WTC11 (cell line): ENCODE measurements at regions not wholly inside any gene's neighbourhood (a gene's known extent, or its start where the extent isn't known, plus 50 kb on each side); places are given as distances from the start of the nearest gene placed in this dataset.

Source experiments
- ATAC-seq: fragments of 200-7000 bp; cut with Tn5 transposase; 2 replicates; pipeline ENCODE4 v1.10.0; 2021; ENCODE audit warnings: mild to moderate bottlenecking, moderate library complexity
- CTCF ChIA-PET: fragments of 300-600 bp; sonication (Branson Sonifier 250); formaldehyde crosslinking; loops from one replicate; lab custom pipeline; 2021; ENCODE audit warnings: antibody characterized with exemption; lab: Charles Lee
- POLR2A ChIA-PET: fragments of 350-600 bp; sonication (Branson Sonifier 250); formaldehyde crosslinking; loops from one replicate; lab custom pipeline; 2021; ENCODE audit warnings: antibody characterized with exemption; lab: Charles Lee
- DNase-seq: peaks from one replicate; pipeline ENCODE4 v3.0.0; 2021; ENCODE audit warnings: low spot score
- H3K27ac Mint-ChIP-seq: 2 replicates; pipeline ENCODE4 v1.8.0; 2021; ENCODE audit warnings: mixed read lengths
- H3K27me3 Mint-ChIP-seq: 2 replicates; pipeline ENCODE4 v1.8.0; 2021; ENCODE audit warnings: low read depth, mild to moderate bottlenecking, moderate library complexity, mixed read lengths
- H3K36me3 Mint-ChIP-seq: 2 replicates; pipeline ENCODE4 v1.8.0; 2021; ENCODE audit warnings: mixed read lengths
- H3K4me1 Mint-ChIP-seq: 2 replicates; pipeline ENCODE4 v1.8.0; 2022; ENCODE audit warnings: mixed read lengths
- H3K4me3 Mint-ChIP-seq: 2 replicates; pipeline ENCODE4 v1.8.0; 2021; ENCODE audit warnings: mild to moderate bottlenecking, moderate library complexity, mixed read lengths
- H3K9me3 Mint-ChIP-seq: 2 replicates; pipeline ENCODE4 v1.8.0; 2021; ENCODE audit warnings: mixed read lengths
- AR ChIP-seq: fragments of 250-450 bp; sonication (Bioruptor Pico); IDR thresholded peaks from 2 replicates; pipeline ENCODE4 v1.9.0; 2021; ENCODE audit warnings: mild to moderate bottlenecking
- ATF2 ChIP-seq: sonication (generic); formaldehyde crosslinking; IDR thresholded peaks from 2 replicates; pipeline ENCODE4 v1.8.1; 2022; ENCODE audit warnings: low read depth, missing genetic modification reagents, borderline replicate concordance
- ATF3 ChIP-seq: sonication (generic); formaldehyde crosslinking; conservative IDR thresholded peaks from 2 replicates; pipeline ENCODE4 v1.8.1; 2022; ENCODE audit warnings: mild to moderate bottlenecking, missing genetic modification reagents
- CREB1 ChIP-seq: sonication (generic); formaldehyde crosslinking; IDR thresholded peaks from 2 replicates; pipeline ENCODE4 v1.8.0; 2023; ENCODE audit warnings: mild to moderate bottlenecking, missing genetic modification reagents
- ESRRA ChIP-seq: sonication (generic); formaldehyde crosslinking; IDR thresholded peaks from 2 replicates; pipeline ENCODE4 v1.8.1; 2022; ENCODE audit warnings: mild to moderate bottlenecking, missing genetic modification reagents, borderline replicate concordance
- IRF1 ChIP-seq: sonication (generic); formaldehyde crosslinking; IDR thresholded peaks from 2 replicates; pipeline ENCODE4 v1.8.0; 2023; ENCODE audit warnings: missing genetic modification reagents
- MAX ChIP-seq: sonication (generic); formaldehyde crosslinking; IDR thresholded peaks from 2 replicates; pipeline ENCODE4 v1.8.0; 2022; ENCODE audit warnings: mild to moderate bottlenecking, missing genetic modification reagents
- MLX ChIP-seq: sonication (generic); formaldehyde crosslinking; IDR thresholded peaks from 2 replicates; pipeline ENCODE4 v1.8.1; 2023; ENCODE audit warnings: mild to moderate bottlenecking, missing genetic modification reagents, moderate library complexity
- NFATC4 ChIP-seq: fragments of 250-450 bp; sonication (Bioruptor Pico); IDR thresholded peaks from 2 replicates; pipeline ENCODE4 v1.9.0; 2021; ENCODE audit warnings: mild to moderate bottlenecking
- NFYB ChIP-seq: sonication (generic); formaldehyde crosslinking; conservative IDR thresholded peaks from 2 replicates; pipeline ENCODE4 v1.8.0; 2022; ENCODE audit warnings: low read depth, missing genetic modification reagents
- NR3C1 ChIP-seq: sonication (generic); formaldehyde crosslinking; conservative IDR thresholded peaks from 2 replicates; pipeline ENCODE4 v1.8.1; 2023; ENCODE audit warnings: low read depth, mild to moderate bottlenecking, missing genetic modification reagents
- PRRX2 ChIP-seq: fragments of 250-450 bp; sonication (Bioruptor Pico); IDR thresholded peaks from 2 replicates; pipeline ENCODE4 v1.8.0; 2021; ENCODE audit warnings: mild to moderate bottlenecking
- RELA ChIP-seq: sonication (generic); formaldehyde crosslinking; IDR thresholded peaks from 2 replicates; pipeline ENCODE4 v1.8.1; 2022; ENCODE audit warnings: missing genetic modification reagents, mild to moderate bottlenecking, borderline replicate concordance
- SMAD3 ChIP-seq: sonication (generic); formaldehyde crosslinking; IDR thresholded peaks from 2 replicates; pipeline ENCODE4 v1.8.0; 2022; ENCODE audit warnings: missing genetic modification reagents, mild to moderate bottlenecking, borderline replicate concordance
- ZNF232 ChIP-seq: sonication (generic); formaldehyde crosslinking; IDR thresholded peaks from 2 replicates; pipeline ENCODE4 v1.8.0; 2022; ENCODE audit warnings: mild to moderate bottlenecking, missing genetic modification reagents
- ZNF416 ChIP-seq: fragments of 250-450 bp; sonication (Bioruptor Pico); IDR thresholded peaks from 2 replicates; pipeline ENCODE4 v1.9.0; 2021; ENCODE audit warnings: mild to moderate bottlenecking, inconsistent platforms
- ZNF425 ChIP-seq: fragments of 250-450 bp; sonication (Bioruptor Pico); conservative IDR thresholded peaks from 2 replicates; pipeline ENCODE4 v1.9.0; 2021; ENCODE audit warnings: mild to moderate bottlenecking
- ZNF671 ChIP-seq: fragments of 250-450 bp; sonication (Bioruptor Pico); IDR thresholded peaks from 2 replicates; pipeline ENCODE4 v1.8.0; 2021; ENCODE audit warnings: mild to moderate bottlenecking
- ZSCAN18 ChIP-seq: fragments of 250-450 bp; sonication (Bioruptor Pico); IDR thresholded peaks from 2 replicates; pipeline ENCODE4 v2.1.2; 2022; ENCODE audit warnings: mild to moderate bottlenecking, moderate library complexity

GRCh38 chr6:134546962-134547645 is 229.2 kb upstream of the SGK1 start:
- Mint-ChIP-seq H3K27ac (no peak overlapping the region), H3K27me3 (no peaks in the 10 kb centered on the region), H3K36me3 (no peaks in the 10 kb centered on the region), H3K9me3 (peaks cover 4% of the 10 kb centered on the region; the same call in 1 of the 2 replicates), H3K4me1 (peaks cover 19% of the 10 kb centered on the region), H3K4me3 (no peak overlapping the region)
- TF ChIP-seq ZNF425 (CRISPR knock-in tag): no peak
- TF ChIP-seq CREB1: no peak
- TF ChIP-seq NFYB (CRISPR knock-in tag): no peak
- TF ChIP-seq ATF2 (CRISPR knock-in tag): no peak
- TF ChIP-seq MLX (CRISPR knock-in tag): no peak
- TF ChIP-seq IRF1 (CRISPR knock-in tag): no peak
- TF ChIP-seq ESRRA: no peak
- TF ChIP-seq ZNF232 (CRISPR knock-in tag): no peak
- TF ChIP-seq NR3C1 (CRISPR knock-in tag): no peak
- no peak for TF ChIP-seq ATF3 (CRISPR knock-in tag)
- no peak for TF ChIP-seq ZNF416 (CRISPR knock-in tag)
- no peak for TF ChIP-seq ZSCAN18 (CRISPR knock-in tag)
- no peak for TF ChIP-seq PRRX2 (CRISPR knock-in tag)
- TF ChIP-seq RELA (CRISPR knock-in tag): no peak
- TF ChIP-seq SMAD3 (CRISPR knock-in tag): no peak
- TF ChIP-seq MAX: no peak
- TF ChIP-seq ZNF671 (CRISPR knock-in tag): no peak
- TF ChIP-seq NFATC4: no peak
- no peak for TF ChIP-seq AR (CRISPR knock-in tag)
- ChIA-PET CTCF (no interaction called here), POLR2A (no interaction called here)
- DNase-seq (no peak), ATAC-seq (no peak)
